ENCODE measurements at regions not wholly inside any gene's neighbourhood (a gene's known extent, or its start where the extent isn't known, plus 50 kb on each side); places are given as distances from the start of the nearest gene placed in this dataset.

DNA sequence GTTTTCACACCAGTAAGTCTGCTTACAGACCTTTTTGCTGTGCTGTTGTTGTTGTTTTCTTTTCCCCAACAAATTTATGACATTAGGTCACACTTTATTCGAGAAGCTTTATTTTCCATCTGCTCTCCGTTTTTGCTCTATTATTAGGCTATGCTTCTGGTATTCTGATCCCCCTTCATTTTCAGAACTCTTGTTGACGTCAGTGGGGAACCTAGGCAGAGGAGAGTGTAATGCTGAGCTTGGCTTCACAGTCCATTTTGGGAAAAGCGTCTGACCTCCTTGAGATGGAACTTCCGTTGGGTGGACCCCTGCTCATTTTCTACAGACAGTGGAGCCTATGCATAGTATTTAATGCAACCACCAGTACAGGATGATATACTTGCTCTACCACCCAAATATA, 387.9 kb upstream of the MEF2C start:
- Histone ChIP-seq H3K4ac (ENCODE audit: low read length) (no peak overlapping the region), H3K27ac (replicated peaks; ENCODE audit: low read length) (no peak overlapping the region), H2BK15ac (ENCODE audit: low read length) (no peak overlapping the region), H3K4me2 (ENCODE audit: insufficient read depth, low read length, poor library complexity, severe bottlenecking) (no peak overlapping the region), H3K18ac (ENCODE audit: low read length) (no peak overlapping the region), H3K36me3 (replicated peaks in 1 of 2; ENCODE audit: control insufficient read depth in 2 of 2, insufficient read depth in 2 of 2, low read length in 2 of 2) (no peaks in the 10 kb centered on the region), H3K4me1 (ENCODE audit: control insufficient read depth in 2 of 2, insufficient read depth in 1 of 2, low read depth in 1 of 2, low read length in 2 of 2) (peaks cover 0 to 4% of the 10 kb centered on the region in 2 donors), H2AK5ac (ENCODE audit: low read depth, low read length) (no peak overlapping the region), H2BK120ac (ENCODE audit: low read depth, low read length) (no peak overlapping the region), H3K4me3 (ENCODE audit: low read length in 2 of 2) (no peak overlapping the region), H4K8ac (ENCODE audit: low read depth, low read length) (no peak overlapping the region), H3K9me3 (replicated peaks in 1 of 2; ENCODE audit: control insufficient read depth in 2 of 2, insufficient read depth in 1 of 2, low read depth in 1 of 2, low read length in 2 of 2) (no peaks in the 10 kb centered on the region), H3K79me1 (ENCODE audit: low read depth, low read length) (no peaks in the 10 kb centered on the region), H3K14ac (ENCODE audit: low read length) (no peak overlapping the region), H4K91ac (ENCODE audit: low read depth, low read length, poor library complexity) (no peak overlapping the region), H3K9ac (ENCODE audit: low read depth, low read length, poor library complexity) (no peak overlapping the region), H3K23ac (ENCODE audit: low read depth, low read length, poor library complexity) (no peak overlapping the region), H2BK12ac (ENCODE audit: low read length) (no peak overlapping the region), H3K27me3 (ENCODE audit: control insufficient read depth in 3 of 3, insufficient read depth in 3 of 3, low read depth in 1 of 3, low read length in 3 of 3) (no peaks in the 10 kb centered on the region), H2AFZ (ENCODE audit: low read length) (no peak overlapping the region), H2BK5ac (ENCODE audit: low read length) (no peak overlapping the region)
- DNase-seq (ENCODE audit: low spot score) = no peak
- WGBS, 2 donors (ENCODE audit: extremely low coverage in 2 of 2, insufficient read length in 2 of 2, insufficient replicate concordance in 1 of 2) = no CpG with 5 or more reads among the region's 5 CpGs

DNA sequence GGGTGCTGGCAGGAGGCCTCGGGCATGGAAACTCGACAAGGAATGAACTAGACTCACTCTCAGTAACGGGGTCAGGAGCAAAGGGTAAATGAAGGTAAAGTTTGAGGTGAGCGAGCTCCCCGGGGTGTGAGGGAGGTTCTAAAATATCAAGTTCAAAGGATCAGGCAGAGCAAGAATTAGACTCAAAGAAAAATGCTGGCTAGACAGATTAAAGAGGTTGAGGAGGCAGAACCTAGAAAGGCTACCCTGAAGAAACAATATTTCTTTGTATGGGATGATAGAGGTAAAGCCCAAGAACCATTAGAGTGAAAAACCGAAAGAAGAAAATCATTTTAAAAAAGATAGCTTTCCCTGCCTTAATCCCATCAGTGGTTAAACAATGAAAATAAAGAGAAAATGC, 386.7 kb upstream of the MEF2C start:
- H2BK120ac ChIP-seq (ENCODE audit: low read depth, low read length) = no peak overlapping the region
- no peak overlapping the region for H3K9ac ChIP-seq (ENCODE audit: low read depth, low read length, poor library complexity)
- no peaks in the 10 kb centered on the region for H3K27me3 ChIP-seq (ENCODE audit: control insufficient read depth in 3 of 3, insufficient read depth in 3 of 3, low read depth in 1 of 3, low read length in 3 of 3)
- no peak overlapping the region for H2AK5ac ChIP-seq (ENCODE audit: low read depth, low read length)
- no peaks in the 10 kb centered on the region for H3K9me3 ChIP-seq (replicated peaks in 1 of 2; ENCODE audit: control insufficient read depth in 2 of 2, insufficient read depth in 1 of 2, low read depth in 1 of 2, low read length in 2 of 2)
- no peak overlapping the region for H3K4ac ChIP-seq (ENCODE audit: low read length)
- H3K18ac ChIP-seq (ENCODE audit: low read length) = no peak overlapping the region
- H3K4me1 ChIP-seq (ENCODE audit: control insufficient read depth in 2 of 2, insufficient read depth in 1 of 2, low read depth in 1 of 2, low read length in 2 of 2) = peaks cover 0 to 4% of the 10 kb centered on the region in 2 donors
- H2BK5ac ChIP-seq (ENCODE audit: low read length) = no peak overlapping the region
- no peak overlapping the region for H4K8ac ChIP-seq (ENCODE audit: low read depth, low read length)
- no peak overlapping the region for H2AFZ ChIP-seq (ENCODE audit: low read length)
- H3K79me1 ChIP-seq (ENCODE audit: low read depth, low read length) = no peaks in the 10 kb centered on the region
- H3K14ac ChIP-seq (ENCODE audit: low read length) = no peak overlapping the region
- no peak overlapping the region for H2BK12ac ChIP-seq (ENCODE audit: low read length)
- DNase-seq (ENCODE audit: low spot score) = no peak
- H3K36me3 ChIP-seq (replicated peaks in 1 of 2; ENCODE audit: control insufficient read depth in 2 of 2, insufficient read depth in 2 of 2, low read length in 2 of 2) = no peaks in the 10 kb centered on the region
- no peak overlapping the region for H2BK15ac ChIP-seq (ENCODE audit: low read length)
- no CpG with 5 or more reads among the region's 6 CpGs for WGBS, 2 donors (ENCODE audit: extremely low coverage in 2 of 2, insufficient read length in 2 of 2, insufficient replicate concordance in 1 of 2)
- no peak overlapping the region for H3K27ac ChIP-seq (replicated peaks; ENCODE audit: low read length)
- no peak overlapping the region for H3K4me3 ChIP-seq (ENCODE audit: low read length in 2 of 2)
- no peak overlapping the region for H3K23ac ChIP-seq (ENCODE audit: low read depth, low read length, poor library complexity)
- no peak overlapping the region for H4K91ac ChIP-seq (ENCODE audit: low read depth, low read length, poor library complexity)
- no peak overlapping the region for H3K4me2 ChIP-seq (ENCODE audit: insufficient read depth, low read length, poor library complexity, severe bottlenecking)

DNA sequence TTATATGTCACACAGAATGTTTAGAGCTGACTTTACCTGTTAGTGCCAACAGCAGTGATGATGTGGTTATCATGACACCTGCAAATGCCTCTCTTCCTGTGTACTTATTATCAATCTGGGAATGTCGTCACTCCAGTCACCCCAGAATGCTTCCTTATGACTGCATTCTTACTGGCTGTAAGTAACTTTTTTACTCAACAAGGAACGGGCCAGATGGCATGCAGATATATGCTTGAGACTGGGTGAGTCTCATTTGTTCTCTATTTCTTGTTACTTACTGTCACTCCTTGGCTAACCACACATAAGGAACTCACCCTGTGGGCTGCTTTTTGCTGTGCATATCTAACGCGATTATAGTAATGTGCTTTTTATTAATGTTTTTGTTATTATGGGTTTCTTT, 385.5 kb upstream of the MEF2C start:
- no peak for DNase-seq (ENCODE audit: low spot score)
- Histone ChIP-seq H4K91ac (ENCODE audit: low read depth, low read length, poor library complexity) (no peak overlapping the region), H3K9ac (ENCODE audit: low read depth, low read length, poor library complexity) (no peak overlapping the region), H3K27ac (replicated peaks; ENCODE audit: low read length) (no peak overlapping the region), H2BK12ac (ENCODE audit: low read length) (no peak overlapping the region), H2BK15ac (ENCODE audit: low read length) (no peak overlapping the region), H3K4me2 (ENCODE audit: insufficient read depth, low read length, poor library complexity, severe bottlenecking) (no peak overlapping the region), H2BK5ac (ENCODE audit: low read length) (no peak overlapping the region), H3K4me3 (ENCODE audit: low read length in 2 of 2) (no peak overlapping the region), H2AK5ac (ENCODE audit: low read depth, low read length) (no peak overlapping the region), H4K8ac (ENCODE audit: low read depth, low read length) (no peak overlapping the region), H3K23ac (ENCODE audit: low read depth, low read length, poor library complexity) (no peak overlapping the region), H3K9me3 (replicated peaks in 1 of 2; ENCODE audit: control insufficient read depth in 2 of 2, insufficient read depth in 1 of 2, low read depth in 1 of 2, low read length in 2 of 2) (no peaks in the 10 kb centered on the region), H3K4ac (ENCODE audit: low read length) (no peak overlapping the region), H3K27me3 (ENCODE audit: control insufficient read depth in 3 of 3, insufficient read depth in 3 of 3, low read depth in 1 of 3, low read length in 3 of 3) (no peaks in the 10 kb centered on the region), H3K4me1 (ENCODE audit: control insufficient read depth in 2 of 2, insufficient read depth in 1 of 2, low read depth in 1 of 2, low read length in 2 of 2) (peaks cover 0 to 4% of the 10 kb centered on the region in 2 donors), H2BK120ac (ENCODE audit: low read depth, low read length) (no peak overlapping the region), H3K18ac (ENCODE audit: low read length) (no peak overlapping the region), H3K14ac (ENCODE audit: low read length) (no peak overlapping the region), H3K79me1 (ENCODE audit: low read depth, low read length) (no peaks in the 10 kb centered on the region), H2AFZ (ENCODE audit: low read length) (no peak overlapping the region), H3K36me3 (replicated peaks in 1 of 2; ENCODE audit: control insufficient read depth in 2 of 2, insufficient read depth in 2 of 2, low read length in 2 of 2) (no peaks in the 10 kb centered on the region)
- no CpG with 5 or more reads among the region's 4 CpGs for WGBS, 2 donors (ENCODE audit: extremely low coverage in 2 of 2, insufficient read length in 2 of 2, insufficient replicate concordance in 1 of 2)

DNA sequence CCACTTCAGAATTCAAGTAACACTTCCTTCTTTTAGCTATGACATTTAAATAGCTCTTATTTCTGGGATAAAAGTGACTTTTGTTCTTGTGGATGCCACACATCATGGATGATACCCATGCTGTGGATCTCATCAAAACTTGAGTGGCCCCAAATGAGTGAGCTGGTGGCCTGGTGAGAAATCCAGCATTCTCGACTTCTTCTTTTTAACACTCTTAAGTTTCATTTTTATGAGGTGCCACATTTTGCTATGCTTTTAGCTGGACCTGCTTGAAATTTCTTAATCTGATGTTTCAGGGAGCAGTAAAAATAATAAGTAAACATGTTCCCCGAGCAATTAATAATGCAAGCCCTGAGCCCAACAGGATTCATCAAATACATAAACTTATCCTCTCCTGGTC, 384.8 kb upstream of the MEF2C start:
- no peaks in the 10 kb centered on the region for H3K9me3 ChIP-seq (replicated peaks in 1 of 2; ENCODE audit: control insufficient read depth in 2 of 2, insufficient read depth in 1 of 2, low read depth in 1 of 2, low read length in 2 of 2)

More for the DNA sequence above, 384.8 kb upstream of the MEF2C start:
- Histone ChIP-seq H2BK12ac (ENCODE audit: low read length) (no peak overlapping the region), H3K4ac (ENCODE audit: low read length) (no peak overlapping the region), H4K91ac (ENCODE audit: low read depth, low read length, poor library complexity) (no peak overlapping the region), H3K4me2 (ENCODE audit: insufficient read depth, low read length, poor library complexity, severe bottlenecking) (no peak overlapping the region), H2AFZ (ENCODE audit: low read length) (no peak overlapping the region), H2BK15ac (ENCODE audit: low read length) (no peak overlapping the region), H3K4me1 (ENCODE audit: control insufficient read depth in 2 of 2, insufficient read depth in 1 of 2, low read depth in 1 of 2, low read length in 2 of 2) (peaks cover 0 to 4% of the 10 kb centered on the region in 2 donors), H2AK5ac (ENCODE audit: low read depth, low read length) (no peak overlapping the region), H4K8ac (ENCODE audit: low read depth, low read length) (no peak overlapping the region), H3K9ac (ENCODE audit: low read depth, low read length, poor library complexity) (no peak overlapping the region), H2BK5ac (ENCODE audit: low read length) (no peak overlapping the region), H3K18ac (ENCODE audit: low read length) (no peak overlapping the region), H3K4me3 (ENCODE audit: low read length in 2 of 2) (no peak overlapping the region), H3K79me1 (ENCODE audit: low read depth, low read length) (no peaks in the 10 kb centered on the region), H3K23ac (ENCODE audit: low read depth, low read length, poor library complexity) (no peak overlapping the region), H3K27ac (replicated peaks; ENCODE audit: low read length) (no peak overlapping the region), H2BK120ac (ENCODE audit: low read depth, low read length) (no peak overlapping the region), H3K36me3 (replicated peaks in 1 of 2; ENCODE audit: control insufficient read depth in 2 of 2, insufficient read depth in 2 of 2, low read length in 2 of 2) (no peaks in the 10 kb centered on the region), H3K14ac (ENCODE audit: low read length) (no peak overlapping the region), H3K27me3 (ENCODE audit: control insufficient read depth in 3 of 3, insufficient read depth in 3 of 3, low read depth in 1 of 3, low read length in 3 of 3) (no peaks in the 10 kb centered on the region)
- DNase-seq (ENCODE audit: low spot score) = no peak
- WGBS, 2 donors (ENCODE audit: extremely low coverage in 2 of 2, insufficient read length in 2 of 2, insufficient replicate concordance in 1 of 2) = no CpG with 5 or more reads among the region's 2 CpGs

All from neuronal stem cell (in vitro differentiated cells).